ENCODE measurements at regions not wholly inside any gene's neighbourhood (a gene's known extent, or its start where the extent isn't known, plus 50 kb on each side); places are given as distances from the start of the nearest gene placed in this dataset.

DNA sequence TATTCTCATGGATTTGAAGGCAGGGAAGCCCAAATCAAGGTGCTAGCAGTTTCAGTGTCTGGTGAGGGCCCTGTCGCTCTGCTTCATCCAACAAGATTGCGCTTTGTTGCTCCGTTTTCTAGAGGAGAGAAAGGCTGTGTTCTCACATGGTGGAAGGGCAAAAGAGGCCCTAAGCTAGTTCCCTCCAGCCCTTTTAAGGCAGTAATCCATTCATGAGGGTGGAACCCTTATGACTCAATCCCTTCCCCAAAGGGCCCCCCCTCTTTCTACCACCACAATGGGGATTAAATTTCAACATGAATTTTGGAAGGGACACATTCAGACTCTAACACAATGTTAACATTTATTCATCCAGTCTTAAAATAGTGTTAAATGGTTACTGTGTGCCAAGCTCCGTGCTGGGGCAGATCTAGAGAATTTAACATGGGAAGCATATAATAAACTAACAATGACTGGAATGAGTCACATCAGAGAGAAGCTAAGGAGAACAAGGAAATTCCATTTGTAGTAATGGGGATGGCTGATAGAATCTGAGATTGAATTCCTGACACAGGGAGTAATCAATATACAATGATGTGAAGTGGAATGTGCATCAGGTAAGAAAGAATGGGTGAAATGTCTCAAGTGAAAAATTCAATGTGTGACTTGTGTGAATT lies 382.8 kb upstream of the ZNF608 start:
- intact Hi-C loops (cut with DNase I) = no loop called here
- ATAC-seq (ENCODE audit: poor library complexity) (no peak), DNase-seq (no peak)

DNA sequence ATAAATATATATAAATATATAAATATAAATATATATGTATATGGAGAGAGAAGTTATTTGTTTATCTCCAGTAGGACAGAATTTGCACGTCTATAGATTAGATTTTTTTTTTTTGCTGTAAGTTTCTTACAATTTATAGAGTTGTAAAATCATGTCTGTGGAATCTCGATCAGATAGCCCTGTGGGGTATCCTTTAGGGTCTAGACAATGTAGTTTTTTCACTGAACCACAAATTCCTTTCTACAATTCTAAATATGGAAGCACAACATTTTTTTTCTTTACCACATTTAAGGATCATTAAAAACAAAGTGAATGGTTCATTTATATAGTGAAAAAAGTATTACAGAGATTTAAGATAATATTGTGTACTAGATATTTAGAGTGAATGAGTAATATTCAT lies 384.2 kb upstream of the ZNF608 start:
- ATAC-seq (ENCODE audit: poor library complexity) = no peak
- intact Hi-C loops (cut with DNase I) = no loop called here
- no peak for DNase-seq

DNA sequence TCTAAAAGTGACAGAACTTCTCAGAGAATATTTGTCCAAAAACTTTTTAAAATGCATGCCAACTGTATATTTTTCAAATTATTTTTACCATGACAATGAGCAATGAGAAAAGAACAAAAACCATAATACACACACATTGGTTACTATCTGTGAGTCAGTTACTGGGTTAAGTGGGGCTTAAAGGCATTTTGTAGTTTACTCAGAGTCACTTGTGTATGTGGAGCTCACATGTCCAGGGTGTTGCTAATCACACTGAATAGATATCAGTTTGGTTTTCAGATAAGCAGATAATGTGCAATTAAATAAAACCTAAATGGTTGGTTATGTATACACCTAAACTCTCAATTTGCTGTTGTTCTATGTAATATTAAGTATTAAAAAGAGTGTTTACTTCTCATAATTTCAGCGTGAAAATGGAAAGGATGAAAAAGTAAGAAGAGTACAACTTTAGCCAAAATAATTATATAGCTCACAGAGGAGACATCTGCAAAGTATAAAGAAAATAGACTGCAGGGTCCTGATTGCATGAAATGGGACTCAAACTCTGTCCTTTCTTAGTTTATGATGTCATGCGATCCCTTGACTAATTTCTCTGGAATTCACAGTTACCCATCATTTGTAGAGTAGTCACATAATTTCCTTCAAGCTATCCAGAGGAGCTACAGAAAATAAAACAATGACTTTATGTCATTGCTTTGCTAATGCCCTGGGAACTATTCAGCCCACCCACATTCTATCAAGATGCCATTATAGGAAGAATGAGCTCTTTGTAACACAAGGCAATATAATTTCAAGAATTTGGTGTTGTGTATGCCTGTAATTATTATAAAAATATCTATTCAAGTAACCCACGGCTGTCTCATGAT lies 388.0 kb upstream of the ZNF608 start:
- intact Hi-C loops (cut with DNase I) = no loop called here
- ATAC-seq (ENCODE audit: poor library complexity) = no peak
- no peak for DNase-seq

DNA sequence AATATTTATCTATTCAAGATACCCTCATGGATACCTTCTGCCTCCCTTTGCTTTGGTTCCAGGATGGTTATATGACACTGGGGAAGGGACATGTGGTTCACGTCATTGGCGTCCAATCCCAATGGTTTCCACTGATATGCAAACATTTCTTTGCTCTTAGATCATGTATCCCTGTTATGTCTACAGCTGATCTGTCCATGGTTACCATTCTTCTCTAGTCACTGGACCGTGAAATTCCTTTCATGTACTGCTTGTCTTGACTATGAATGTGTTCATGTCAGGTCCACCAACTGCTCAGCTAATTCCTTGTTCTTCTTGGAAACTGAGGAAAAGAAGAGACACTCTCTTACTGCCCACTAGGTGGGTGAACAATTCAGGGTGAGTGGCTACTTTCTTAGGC lies 391.1 kb upstream of the ZNF608 start:
- no peak for ATAC-seq (ENCODE audit: poor library complexity)
- intact Hi-C loops (cut with DNase I) = no loop called here
- no peak for DNase-seq

DNA sequence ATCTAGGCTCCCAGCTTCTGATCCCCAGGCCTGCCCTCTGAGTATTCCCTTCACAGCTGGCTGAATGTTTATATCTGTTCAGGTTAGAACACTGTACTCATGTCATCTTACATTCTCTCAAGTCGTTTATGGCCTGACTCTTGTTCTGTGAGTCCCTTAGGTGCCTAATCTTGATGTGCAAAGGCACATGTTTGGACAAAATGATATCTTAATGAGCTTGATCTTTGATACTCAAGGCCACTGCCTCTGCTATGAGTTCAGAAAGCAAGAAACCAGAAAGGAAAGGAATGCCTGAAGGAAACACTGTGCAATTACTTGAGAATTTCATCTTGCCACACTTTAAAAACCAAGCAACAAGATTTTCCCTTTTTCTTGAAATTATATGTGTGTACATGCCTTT lies 391.8 kb upstream of the ZNF608 start:
- ATAC-seq (ENCODE audit: poor library complexity) = no peak
- intact Hi-C loops (cut with DNase I) = no loop called here

DNA sequence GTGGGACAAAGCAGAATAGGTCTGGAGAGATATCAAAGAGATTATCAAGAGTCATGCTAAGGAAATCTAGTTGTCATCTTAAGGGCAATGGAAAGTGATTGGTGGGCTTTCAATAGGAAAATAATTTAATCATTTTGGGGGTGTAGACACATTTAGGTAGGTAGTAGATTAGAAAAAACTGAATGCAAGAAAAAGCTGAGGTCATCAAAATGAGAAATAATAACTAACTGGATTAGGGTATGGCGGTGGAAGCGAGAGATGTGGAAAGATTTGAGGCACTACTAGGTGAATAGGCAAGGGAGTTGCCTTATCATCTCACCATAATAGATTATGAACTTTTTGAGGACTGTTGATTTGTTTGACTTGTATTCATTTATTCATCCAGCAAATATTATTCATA lies 393.2 kb upstream of the ZNF608 start:
- ATAC-seq (ENCODE audit: poor library complexity) (no peak), DNase-seq (no peak)
- intact Hi-C loops (cut with DNase I) = no loop called here

More for the DNA sequence above, 391.8 kb upstream of the ZNF608 start:
- no peak for DNase-seq

DNA sequence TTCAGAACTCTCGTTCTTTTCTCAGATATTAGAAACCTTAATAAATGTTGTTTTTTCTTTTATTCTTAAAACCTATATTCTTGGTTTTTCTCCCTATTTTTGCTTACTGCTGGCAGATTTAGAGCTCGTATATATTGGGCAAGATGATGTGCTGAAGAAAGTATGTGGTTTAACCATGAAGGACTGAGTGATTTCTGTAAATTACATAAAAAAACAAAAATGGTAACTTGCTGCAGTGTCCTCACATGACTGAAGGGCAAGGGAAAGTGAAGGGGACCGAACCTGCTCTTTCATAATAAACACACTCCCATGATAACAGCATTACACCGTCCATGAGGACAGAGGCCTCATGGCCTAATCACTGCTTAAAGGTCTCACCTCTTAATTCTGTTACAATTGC lies 393.8 kb upstream of the ZNF608 start:
- ATAC-seq (ENCODE audit: poor library complexity) (no peak), DNase-seq (no peak)
- intact Hi-C loops (cut with DNase I) = no loop called here

DNA sequence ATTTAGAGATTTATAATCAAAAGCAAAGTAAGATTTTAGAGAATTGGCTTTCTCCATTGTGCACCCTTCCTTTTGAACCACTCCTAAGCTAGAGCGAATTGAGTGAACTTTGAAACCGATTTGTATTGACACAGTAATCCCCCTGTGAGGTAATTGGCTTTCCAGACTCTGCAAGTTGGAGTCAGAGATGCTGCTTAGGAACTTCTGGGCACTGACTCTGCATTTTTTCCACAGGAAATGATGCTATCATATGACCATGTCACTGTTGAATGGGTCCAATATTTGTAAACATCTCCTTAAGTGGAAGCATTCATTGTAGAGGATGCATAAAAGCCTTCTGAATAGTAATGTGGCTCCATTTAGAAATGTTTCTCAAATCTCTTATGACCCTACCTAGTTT lies 394.4 kb upstream of the ZNF608 start:
- intact Hi-C loops (cut with DNase I) = no loop called here
- ATAC-seq (ENCODE audit: poor library complexity) (peak; percentile 56), DNase-seq (no peak)

DNA sequence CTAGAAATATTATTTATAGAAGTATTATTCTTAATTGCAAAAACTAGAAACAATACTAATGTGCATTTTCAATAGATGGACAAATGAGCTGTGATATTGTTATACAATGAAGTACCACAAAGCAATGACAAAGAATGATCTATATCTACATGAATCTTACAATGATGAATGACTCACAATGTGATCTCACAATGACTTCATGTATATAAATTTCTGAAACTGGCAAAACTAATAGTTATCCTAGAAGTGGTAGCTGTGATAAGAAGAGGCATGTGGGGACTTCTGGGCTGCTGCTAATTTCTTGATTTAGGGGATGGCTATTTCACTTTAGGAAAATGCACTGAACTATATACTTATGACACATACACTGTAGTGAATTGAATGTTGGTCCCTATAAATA lies 396.0 kb upstream of the ZNF608 start:
- ATAC-seq (ENCODE audit: poor library complexity) (no peak), DNase-seq (no peak)
- intact Hi-C loops (cut with DNase I) = no loop called here

DNA sequence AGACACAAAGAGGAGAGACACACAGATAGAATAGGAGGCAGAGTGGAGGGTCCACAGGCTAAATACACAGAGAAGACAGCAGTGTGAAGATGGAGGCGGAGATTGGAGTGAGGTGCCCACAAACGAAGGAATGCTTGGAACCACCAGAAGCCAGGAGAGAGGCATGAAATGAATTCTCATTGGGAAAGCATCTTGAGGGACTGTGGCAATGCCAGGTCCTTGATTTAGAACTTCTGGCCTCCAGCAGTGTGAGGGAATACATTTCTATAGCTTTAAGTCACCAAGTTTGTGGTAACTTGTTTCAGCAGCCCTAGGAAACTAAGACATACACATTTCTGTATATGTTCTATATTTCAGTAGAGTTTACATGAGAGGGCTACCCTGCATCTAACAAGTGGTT lies 396.6 kb upstream of the ZNF608 start:
- intact Hi-C loops (cut with DNase I) = no loop called here
- DNase-seq (no peak), ATAC-seq (ENCODE audit: poor library complexity) (no peak)

DNA sequence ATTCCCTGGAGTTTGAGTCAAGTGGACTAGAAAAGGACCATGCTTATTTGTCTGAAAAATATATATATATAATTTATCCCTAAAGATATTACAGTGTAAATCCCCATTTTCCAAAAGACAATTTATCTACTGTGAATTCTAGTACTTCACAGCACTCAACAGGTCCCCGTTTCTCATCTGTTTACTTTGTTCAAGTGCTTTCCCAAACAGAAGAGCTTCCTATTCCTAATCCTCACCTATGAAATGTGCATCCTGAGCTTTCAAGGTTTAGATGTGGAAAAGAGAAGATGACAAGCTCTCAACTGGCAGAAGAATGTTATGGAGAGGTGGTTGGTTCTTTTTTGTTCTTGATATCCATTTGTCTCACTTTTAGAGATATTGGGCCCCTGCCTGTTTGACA lies 401.6 kb upstream of the ZNF608 start:
- ATAC-seq (ENCODE audit: poor library complexity) (no peak), DNase-seq (no peak)
- intact Hi-C loops (cut with DNase I) = no loop called here

DNA sequence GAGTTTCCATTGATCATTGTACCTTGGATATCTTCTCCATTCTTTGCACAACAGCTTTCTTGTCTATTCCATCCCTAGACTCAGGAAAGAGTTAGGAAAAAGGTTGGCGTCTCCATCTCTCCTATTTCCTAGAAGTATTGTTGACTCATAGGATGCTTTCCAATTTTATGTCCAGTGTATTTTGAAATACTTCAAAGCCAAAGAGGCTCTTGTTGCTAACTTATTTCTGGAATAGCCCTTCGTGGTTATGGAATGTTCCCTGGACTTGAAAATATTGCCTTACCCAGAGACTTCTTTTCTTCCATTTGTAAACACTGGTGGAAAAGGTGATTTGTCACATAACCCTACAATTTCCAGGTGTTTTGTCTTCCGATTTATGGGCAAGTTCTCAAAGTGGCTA lies 402.3 kb upstream of the ZNF608 start:
- ATAC-seq (ENCODE audit: poor library complexity) (no peak), DNase-seq (no peak)
- intact Hi-C loops (cut with DNase I) = no loop called here

DNA sequence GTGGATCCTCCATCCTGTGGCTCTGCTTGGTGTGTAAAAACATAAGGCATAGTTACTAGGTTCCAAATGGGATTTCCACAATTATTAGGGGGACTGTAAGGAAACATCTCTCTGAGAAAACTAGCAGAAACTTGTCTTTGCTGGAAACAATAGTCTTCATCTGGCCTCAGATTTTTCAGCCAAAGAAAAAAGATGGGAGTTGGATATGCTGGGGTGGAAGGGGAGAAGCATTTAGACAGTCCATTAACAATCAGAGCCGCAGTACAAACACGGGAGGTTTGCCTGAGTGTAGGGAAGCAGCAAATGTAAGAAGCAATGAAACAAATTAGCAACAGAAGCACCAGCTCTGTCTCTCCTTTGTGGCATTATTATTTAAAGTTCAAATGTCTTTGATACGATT lies 402.7 kb upstream of the ZNF608 start:
- no peak for ATAC-seq (ENCODE audit: poor library complexity)
- DNase-seq = no peak
- intact Hi-C loops (cut with DNase I) = no loop called here

DNA sequence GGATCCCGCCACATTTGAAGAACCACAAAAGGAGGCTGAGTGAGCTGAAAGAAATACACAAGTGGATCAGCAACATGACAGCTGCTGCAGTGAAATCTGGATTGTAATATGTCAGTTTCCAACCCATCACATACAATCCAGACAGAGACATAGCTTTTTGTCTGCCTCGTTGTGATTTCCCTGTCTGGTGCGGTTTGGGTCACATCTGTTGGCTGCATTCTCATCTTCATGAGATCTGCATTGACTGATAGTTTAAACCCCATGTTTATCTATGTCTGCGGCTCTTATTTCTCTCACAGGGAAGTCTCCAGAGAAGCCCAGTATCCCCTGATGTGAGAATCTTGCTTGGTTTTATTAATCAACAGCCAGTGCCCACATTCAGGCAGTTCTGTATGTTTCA lies 403.1 kb upstream of the ZNF608 start:
- ATAC-seq (ENCODE audit: poor library complexity) (no peak), DNase-seq (no peak)
- intact Hi-C loops (cut with DNase I) = no loop called here

DNA sequence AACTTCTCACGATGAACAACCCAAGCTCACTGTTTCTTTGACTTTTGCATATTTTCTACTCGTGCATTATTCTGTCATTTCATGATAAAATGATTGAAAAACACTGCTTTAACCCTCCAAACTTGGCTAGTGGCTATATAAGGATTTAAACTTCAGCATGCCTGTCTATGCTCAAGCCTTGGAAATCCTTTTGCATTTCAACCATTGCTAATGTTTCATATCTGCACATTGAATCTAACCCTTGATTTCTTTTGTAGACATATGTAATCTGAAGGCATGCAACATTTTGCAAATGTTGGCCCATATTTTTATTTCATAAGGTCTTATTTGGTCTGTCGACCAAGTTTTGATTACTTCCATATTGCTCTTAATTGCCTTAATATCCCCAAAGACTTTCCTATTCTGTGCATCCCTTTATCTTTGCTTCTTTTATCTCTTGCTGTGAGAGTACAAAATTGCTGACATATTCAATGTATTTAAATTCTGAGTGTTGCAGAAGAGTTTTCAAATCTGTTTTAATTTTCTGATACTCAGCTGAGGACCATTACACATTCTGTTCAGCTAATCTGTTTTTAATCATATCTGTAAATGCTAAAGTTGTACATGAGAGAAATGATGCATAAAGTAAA lies 403.7 kb upstream of the ZNF608 start:
- DNase-seq (no peak), ATAC-seq (ENCODE audit: poor library complexity) (no peak)
- intact Hi-C loops (cut with DNase I) = no loop called here

DNA sequence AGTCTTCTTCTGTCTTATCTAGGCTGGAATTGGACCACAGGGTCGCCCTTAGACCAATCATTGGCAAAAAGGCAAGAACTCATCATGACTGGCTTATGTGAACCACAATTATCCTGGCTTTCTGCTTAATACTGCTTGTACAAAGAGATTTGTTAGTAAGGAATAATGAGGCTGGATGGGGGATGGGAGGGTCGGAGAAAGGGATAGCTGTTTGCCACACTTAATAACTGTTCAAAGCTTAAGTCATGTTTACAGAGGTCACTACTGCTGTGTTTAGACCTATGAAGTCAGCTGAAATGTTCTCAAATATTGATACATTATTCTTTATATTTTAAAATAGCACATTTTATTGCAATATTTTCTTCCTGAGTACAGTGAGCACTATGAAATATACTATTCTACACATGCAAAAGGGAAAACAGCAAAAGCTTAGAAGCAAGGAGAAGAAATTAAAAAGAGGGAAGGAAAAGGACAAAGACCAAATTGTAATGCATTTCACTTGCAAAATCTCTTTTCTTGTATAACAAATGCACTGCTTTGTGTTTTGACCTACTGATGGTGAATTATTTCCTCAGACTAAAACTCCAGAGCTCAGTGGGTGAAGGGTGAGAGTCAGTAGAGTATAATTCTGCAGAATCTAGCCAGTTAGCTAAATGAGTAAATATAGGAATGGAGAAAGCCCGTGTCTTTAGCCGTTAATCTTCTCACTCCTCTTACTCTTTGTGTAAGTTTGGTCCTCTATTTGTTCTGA lies 404.9 kb upstream of the ZNF608 start:
- intact Hi-C loops (cut with DNase I) = no loop called here
- ATAC-seq (ENCODE audit: poor library complexity) (no peak), DNase-seq (no peak)

DNA sequence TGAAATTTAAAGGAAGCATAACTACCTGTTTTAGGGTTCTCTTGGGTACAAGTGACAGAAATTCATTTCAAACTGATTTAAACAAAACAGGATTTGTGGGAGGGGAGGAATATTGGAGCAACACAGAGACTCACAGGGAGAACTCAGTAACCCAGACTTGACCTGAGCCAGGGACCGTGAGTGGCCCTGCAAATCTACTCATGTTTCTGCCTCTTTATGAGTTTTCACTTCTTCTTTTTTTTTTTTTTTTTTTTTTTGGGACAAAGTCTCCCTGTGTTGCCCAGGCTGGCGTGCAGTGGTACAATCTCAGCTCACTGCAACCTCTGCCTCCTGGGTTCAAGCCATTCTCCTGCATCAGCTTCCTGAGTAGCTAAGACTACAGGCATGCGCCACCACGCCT lies 405.6 kb upstream of the ZNF608 start:
- DNase-seq (no peak), ATAC-seq (ENCODE audit: poor library complexity) (no peak)
- intact Hi-C loops (cut with DNase I) = no loop called here

DNA sequence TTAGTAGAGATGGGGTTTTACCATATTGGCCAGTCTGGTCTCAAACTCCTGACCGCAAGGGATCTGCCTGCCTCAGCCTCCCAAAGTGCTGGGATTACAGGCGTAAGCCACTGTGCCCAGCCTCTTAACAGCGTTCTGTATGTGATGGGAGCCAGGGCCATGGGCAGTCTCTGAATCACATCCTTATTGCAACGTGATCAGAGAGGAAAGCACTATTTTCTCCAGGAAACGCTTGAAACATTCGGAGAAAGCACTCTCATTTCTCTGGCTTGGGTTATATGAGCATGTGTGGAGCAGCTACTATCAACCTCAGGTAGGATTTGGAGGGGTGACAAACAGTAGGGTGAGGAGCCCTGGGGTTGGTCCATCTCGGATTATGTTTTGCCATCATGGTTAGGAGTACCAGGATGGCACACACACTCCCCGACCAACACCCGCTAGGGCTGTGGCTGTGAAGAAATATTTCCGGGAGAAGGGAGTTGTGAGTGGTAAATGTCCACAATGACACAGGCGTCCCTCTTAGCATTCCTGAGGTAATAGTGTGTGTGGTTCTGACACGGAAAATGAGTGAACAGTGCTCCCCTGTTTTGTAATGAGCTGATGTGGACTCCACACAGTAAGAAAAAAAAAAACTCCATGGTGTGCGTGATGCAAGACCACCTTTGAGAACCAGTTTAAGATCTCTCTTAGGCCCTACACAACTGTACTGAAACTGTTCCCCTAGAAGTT lies 406.2 kb upstream of the ZNF608 start:
- no peak for ATAC-seq (ENCODE audit: poor library complexity)
- no peak for DNase-seq

DNA sequence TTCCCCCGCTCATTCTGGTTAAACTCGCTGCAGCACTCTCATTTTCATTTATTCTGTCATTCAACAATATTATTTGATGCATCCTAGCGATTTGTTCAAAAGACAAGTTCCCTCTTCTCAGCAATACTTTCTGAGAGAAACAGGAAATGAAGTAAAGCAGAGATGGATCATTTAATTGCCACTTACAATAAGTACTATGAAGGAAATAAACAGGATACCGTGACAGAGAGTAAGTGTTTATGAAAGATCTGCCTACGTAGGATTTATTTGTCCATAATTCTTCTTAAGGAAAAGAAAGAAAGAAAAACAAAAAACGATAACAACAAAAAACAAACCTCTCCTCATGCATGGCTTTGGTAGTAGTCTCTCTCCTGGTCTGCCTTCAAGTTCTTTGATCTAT lies 406.8 kb upstream of the ZNF608 start:
- intact Hi-C loops (cut with DNase I) = no loop called here
- ATAC-seq (ENCODE audit: poor library complexity) (no peak), DNase-seq (no peak)

More for the DNA sequence above, 406.2 kb upstream of the ZNF608 start:
- intact Hi-C loops (cut with DNase I) = no loop called here
